ENCODE measurements at regions not wholly inside any gene's neighbourhood (a gene's known extent, or its start where the extent isn't known, plus 50 kb on each side); places are given as distances from the start of the nearest gene placed in this dataset.

GRCh38 chr9:32015795-32016194, 368.6 kb upstream of the ACO1 start:
- Histone ChIP-seq H3K4me2 (ENCODE audit: insufficient read depth, insufficient read length, low read length) (no peak overlapping the region), H3K56ac (ENCODE audit: insufficient read length, low read depth, low read length) (no peak overlapping the region), H4K5ac (ENCODE audit: insufficient read length, low read depth, low read length) (no peak overlapping the region), H3K9ac (ENCODE audit: extremely low read depth, insufficient read length, low read length) (no peak overlapping the region), H3K4me1 (ENCODE audit: insufficient read depth, low read length) (no peaks in the 10 kb centered on the region), H4K91ac (ENCODE audit: insufficient read length, low read depth, low read length) (no peak overlapping the region), H2BK5ac (ENCODE audit: insufficient read length, low read length) (no peak overlapping the region), H3K79me1 (ENCODE audit: insufficient read depth, low read depth, low read length, poor library complexity, severe bottlenecking) (no peaks in the 10 kb centered on the region), H2AFZ (ENCODE audit: low read length) (no peak overlapping the region), H2AK5ac (ENCODE audit: insufficient read length, low read length) (no peak overlapping the region), H2BK12ac (ENCODE audit: insufficient read length, low read depth, low read length) (no peak overlapping the region), H3K23me2 (ENCODE audit: insufficient read length, low read depth, low read length, poor library complexity, severe bottlenecking) (no peaks in the 10 kb centered on the region), H2BK20ac (ENCODE audit: low read depth, low read length, poor library complexity, severe bottlenecking) (no peak overlapping the region), H2BK15ac (ENCODE audit: low read depth, low read length) (no peak overlapping the region), H3K14ac (ENCODE audit: insufficient read depth, low read length) (no peak overlapping the region), H3K27ac (ENCODE audit: insufficient read length, low read depth, low read length) (no peak overlapping the region), H4K8ac (replicated peaks; ENCODE audit: insufficient read length, low read depth, low read length) (no peak overlapping the region), H3K18ac (ENCODE audit: insufficient read length, low read depth, low read length) (no peak overlapping the region), H4K20me1 (ENCODE audit: control insufficient read depth, insufficient read depth, insufficient read length) (no peaks in the 10 kb centered on the region), H3K4ac (ENCODE audit: low read depth, low read length) (no peak overlapping the region), H3K79me2 (ENCODE audit: insufficient read depth, low read length) (no peaks in the 10 kb centered on the region), H3K9me3 (ENCODE audit: control insufficient read depth, low read depth, low read length) (no peaks in the 10 kb centered on the region), H3K23ac (ENCODE audit: insufficient read length, low read depth, low read length) (no peak overlapping the region), H2BK120ac (ENCODE audit: low read depth, low read length, poor library complexity, severe bottlenecking) (no peak overlapping the region), H3T11ph (ENCODE audit: low read length) (no peak overlapping the region), H3K27me3 (ENCODE audit: insufficient read depth, low read length) (no peaks in the 10 kb centered on the region)
- no CpG with 5 or more reads among the region's 5 CpGs for WGBS (ENCODE audit: extremely low coverage, insufficient read length, low lambda C conversion rate)
- TF ChIP-seq CTCF (conservative IDR thresholded peaks at IDR 0.05), result no peak
- Mint-ChIP-seq H3K27ac (no peak overlapping the region), H3K4me1 (no peaks in the 10 kb centered on the region), H3K36me3 (ENCODE audit: insufficient read depth in 1 of 3, low read depth in 3 of 3) (peaks cover 0 to 10% (median 6%) of the 10 kb centered on the region in 3 experiments; a peak in 5 of 7 replicates), H3K9me3 (peaks cover 12 to 16% of the 10 kb centered on the region in 2 experiments), H3K4me3 (no peak overlapping the region), H3K27me3 (ENCODE audit: low read depth) (no peaks in the 10 kb centered on the region)
- DNase-seq, result no peak

Data from H9 (cell line).